Keratinocyte (primary cell): ENCODE measurements at regions not wholly inside any gene's neighbourhood (a gene's known extent, or its start where the extent isn't known, plus 50 kb on each side); places are given as distances from the start of the nearest gene placed in this dataset.

Experiments
- DNase-seq: peaks from one replicate; pipeline ENCODE4 v3.0.0-alpha.2; 2011; ENCODE audit warnings: low read depth, missing footprints, low spot score
- FAIRE-seq: peaks from 2 replicates; lab custom pipeline; 2011; peaks lifted over from hg19 to GRCh38; lab: Jason Lieb, UNC
- H2AFZ ChIP-seq: 2 replicates; pipeline ENCODE4 v1.6.0; 2012; ENCODE audit warnings: low read length, control low read depth, inconsistent platforms; ENCODE audit not compliant: control insufficient read depth
- H3K27ac ChIP-seq: 2 replicates; pipeline ENCODE4 v1.5.1; 2011; ENCODE audit warnings: low read length; ENCODE audit not compliant: control insufficient read depth, insufficient read depth
- H3K27me3 ChIP-seq: 3 replicates; pipeline ENCODE4 v1.6.0; 2011; ENCODE audit warnings: low read length; ENCODE audit not compliant: control insufficient read depth, insufficient read depth; ENCODE audit errors: extremely low read depth
- H3K36me3 ChIP-seq, 2 experiments: 2 replicates in 1 of 2; 3 replicates in 1 of 2; pipeline ENCODE4 v1.5.1; 2011; ENCODE audit warnings: low read length in 2 of 2, mild to moderate bottlenecking in 1 of 2; ENCODE audit not compliant: control insufficient read depth in 2 of 2, insufficient read depth in 2 of 2; ENCODE audit errors: extremely low read depth in 1 of 2
- H3K4me1 ChIP-seq: 3 replicates; pipeline ENCODE4 v1.5.1; 2011; ENCODE audit warnings: low read length; ENCODE audit not compliant: control insufficient read depth, insufficient read depth; ENCODE audit errors: extremely low read depth
- H3K4me2 ChIP-seq: 3 replicates; pipeline ENCODE4 v1.6.0; 2011; ENCODE audit warnings: low read depth, low read length; ENCODE audit not compliant: control insufficient read depth, insufficient read depth; ENCODE audit errors: extremely low read depth
- H3K4me3 ChIP-seq, 3 experiments: fragments of 200-600 bp in 1 of 3; sonication (generic) in 1 of 3; 2 replicates in 2 of 3; 3 replicates in 1 of 3; pipeline ENCODE4 v1.5.1; 2011 to 2016; ENCODE audit warnings: low read length in 3 of 3, mild to moderate bottlenecking in 3 of 3, control low read depth in 2 of 3, inconsistent platforms in 1 of 3, low read depth in 1 of 3, mixed read lengths in 1 of 3, mixed run types in 1 of 3, moderate library complexity in 1 of 3; ENCODE audit not compliant: control insufficient read depth in 2 of 3, insufficient read depth in 2 of 3; ENCODE audit errors: extremely low read depth in 1 of 3
- H3K79me2 ChIP-seq: 2 replicates; pipeline ENCODE4 v1.6.0; 2012; ENCODE audit warnings: low read length; ENCODE audit not compliant: control insufficient read depth, insufficient read depth
- H3K9ac ChIP-seq: 3 replicates; pipeline ENCODE4 v1.6.0; 2011; ENCODE audit warnings: low read length; ENCODE audit not compliant: control insufficient read depth, insufficient read depth; ENCODE audit errors: extremely low read depth
- H3K9me1 ChIP-seq: 3 replicates; pipeline ENCODE4 v1.6.0; 2011; ENCODE audit warnings: low read length; ENCODE audit not compliant: control insufficient read depth, insufficient read depth; ENCODE audit errors: extremely low read depth
- H3K9me3 ChIP-seq: 2 replicates; pipeline ENCODE4 v1.5.1; 2012; ENCODE audit warnings: low read depth, low read length; ENCODE audit not compliant: control insufficient read depth
- H4K20me1 ChIP-seq: 3 replicates; pipeline ENCODE4 v1.6.0; 2011; ENCODE audit warnings: low read length; ENCODE audit not compliant: control insufficient read depth, insufficient read depth; ENCODE audit errors: extremely low read depth
- EZH2 ChIP-seq: IDR thresholded peaks from one replicate; pipeline ENCODE4 v1.6.1; 2012; ENCODE audit warnings: inconsistent platforms, mild to moderate bottlenecking, low read length, moderate library complexity
- dilution Hi-C: fragments of 300-500 bp; cut with MboI; formaldehyde crosslinking; loops from one replicate; pipeline ENCODE4 v1.7.0; 2020; ENCODE audit warnings: low sequenced_read_pairs; ENCODE audit not compliant: extremely low pct_ligation_motif_present
- TF ChIP-seq, protein P1 (sequence below), 3 experiments: IDR thresholded peaks in 1 of 3; conservative IDR thresholded peaks in 1 of 3; optimal IDR thresholded peaks in 1 of 3; 2 replicates in 2 of 3; 3 replicates in 1 of 3; pipeline versions ENCODE3 to v1.5.1; 2011; ENCODE audit warnings: low read length in 3 of 3, mild to moderate bottlenecking in 3 of 3, moderate library complexity in 2 of 3, control low read depth in 1 of 3, inconsistent platforms in 1 of 3; ENCODE audit not compliant: insufficient read depth in 2 of 3; ENCODE audit errors: extremely low read depth in 1 of 3

DNA sequence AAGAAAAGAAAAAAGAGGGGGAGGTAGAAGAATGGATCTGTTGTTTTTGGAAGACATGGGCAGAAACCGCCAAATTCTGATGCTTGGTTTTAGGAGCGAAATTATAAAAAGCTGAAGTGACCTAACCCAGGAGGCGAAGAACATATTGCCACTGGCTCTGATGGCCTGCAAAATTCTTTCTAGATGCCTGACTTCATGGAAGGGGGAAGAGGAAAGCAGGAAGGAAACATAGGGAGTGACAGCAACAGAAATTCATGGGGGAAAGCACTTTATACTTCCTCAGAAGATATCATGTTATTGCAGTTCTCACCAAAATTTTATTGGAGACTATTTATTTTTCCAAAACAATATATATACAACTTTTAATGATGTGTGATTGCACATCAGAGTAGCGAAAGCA is 213.5 kb downstream of the DLEU7 start:
- Histone ChIP-seq H3K79me2 (no peaks in the 10 kb centered on the region), H2AFZ (no peak overlapping the region), H3K27me3 (no peaks in the 10 kb centered on the region), H3K4me2 (no peak overlapping the region), H3K36me3 (no peaks in the 10 kb centered on the region), H4K20me1 (no peaks in the 10 kb centered on the region), H3K27ac (no peak overlapping the region), H3K4me1 (no peaks in the 10 kb centered on the region), H3K9ac (no peak overlapping the region), H3K4me3 (no peak overlapping the region), H3K9me1 (no peaks in the 10 kb centered on the region), H3K9me3 (no peaks in the 10 kb centered on the region)
- FAIRE-seq (no peak), DNase-seq (no peak)
- dilution Hi-C loops = no loop called here
- no peak for TF ChIP-seq EZH2
- TF ChIP-seq, protein P1, sequence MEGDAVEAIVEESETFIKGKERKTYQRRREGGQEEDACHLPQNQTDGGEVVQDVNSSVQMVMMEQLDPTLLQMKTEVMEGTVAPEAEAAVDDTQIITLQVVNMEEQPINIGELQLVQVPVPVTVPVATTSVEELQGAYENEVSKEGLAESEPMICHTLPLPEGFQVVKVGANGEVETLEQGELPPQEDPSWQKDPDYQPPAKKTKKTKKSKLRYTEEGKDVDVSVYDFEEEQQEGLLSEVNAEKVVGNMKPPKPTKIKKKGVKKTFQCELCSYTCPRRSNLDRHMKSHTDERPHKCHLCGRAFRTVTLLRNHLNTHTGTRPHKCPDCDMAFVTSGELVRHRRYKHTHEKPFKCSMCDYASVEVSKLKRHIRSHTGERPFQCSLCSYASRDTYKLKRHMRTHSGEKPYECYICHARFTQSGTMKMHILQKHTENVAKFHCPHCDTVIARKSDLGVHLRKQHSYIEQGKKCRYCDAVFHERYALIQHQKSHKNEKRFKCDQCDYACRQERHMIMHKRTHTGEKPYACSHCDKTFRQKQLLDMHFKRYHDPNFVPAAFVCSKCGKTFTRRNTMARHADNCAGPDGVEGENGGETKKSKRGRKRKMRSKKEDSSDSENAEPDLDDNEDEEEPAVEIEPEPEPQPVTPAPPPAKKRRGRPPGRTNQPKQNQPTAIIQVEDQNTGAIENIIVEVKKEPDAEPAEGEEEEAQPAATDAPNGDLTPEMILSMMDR (optimal IDR thresholded peaks at IDR 0.05 in 1 of 3, IDR thresholded peaks at IDR 0.05 in 1 of 3, conservative IDR thresholded peaks at IDR 0.05 in 1 of 3; ENCODE audit: extremely low read depth in 1 of 3, insufficient read depth in 2 of 3, low read length in 3 of 3) = no peak

DNA sequence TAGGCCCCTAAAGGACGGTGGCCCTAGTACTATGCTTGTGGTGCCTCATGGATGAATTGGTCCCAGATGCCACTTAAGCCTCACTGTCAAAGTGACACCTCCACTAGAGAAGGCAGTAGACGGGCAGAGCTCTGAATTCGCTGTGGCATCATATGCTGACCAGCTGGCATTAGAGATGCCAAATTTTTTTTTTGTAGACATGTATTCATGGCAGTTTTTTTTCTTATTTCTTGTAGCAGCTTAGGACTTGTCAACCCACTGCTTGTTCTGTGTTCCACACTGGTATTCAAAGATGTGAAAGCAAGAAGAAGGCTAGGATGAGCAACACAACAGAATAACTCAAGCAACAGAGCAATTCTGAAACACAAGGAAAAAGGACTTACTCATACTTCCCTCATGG is 212.5 kb downstream of the DLEU7 start:
- TF ChIP-seq, protein P1 (optimal IDR thresholded peaks at IDR 0.05 in 1 of 3, IDR thresholded peaks at IDR 0.05 in 1 of 3, conservative IDR thresholded peaks at IDR 0.05 in 1 of 3; ENCODE audit: extremely low read depth in 1 of 3, insufficient read depth in 2 of 3, low read length in 3 of 3) = no peak
- no peak for TF ChIP-seq EZH2
- dilution Hi-C loops = no loop called here
- Histone ChIP-seq H3K9me1 (no peaks in the 10 kb centered on the region), H3K79me2 (no peaks in the 10 kb centered on the region), H3K4me1 (no peaks in the 10 kb centered on the region), H2AFZ (no peak overlapping the region), H3K9ac (no peak overlapping the region), H3K36me3 (no peaks in the 10 kb centered on the region), H4K20me1 (no peaks in the 10 kb centered on the region), H3K4me2 (no peak overlapping the region), H3K4me3 (no peak overlapping the region), H3K27me3 (no peaks in the 10 kb centered on the region), H3K27ac (no peak overlapping the region), H3K9me3 (no peaks in the 10 kb centered on the region)
- DNase-seq (no peak), FAIRE-seq (no peak)
